Keratinocyte (primary cell): ENCODE measurements at regions not wholly inside any gene's neighbourhood (a gene's known extent, or its start where the extent isn't known, plus 50 kb on each side); places are given as distances from the start of the nearest gene placed in this dataset.

ENCODE experiments used
- DNase-seq: peaks from one replicate; pipeline ENCODE4 v3.0.0-alpha.2; 2011; ENCODE audit warnings: low read depth, missing footprints, low spot score
- FAIRE-seq: peaks from 2 replicates; lab custom pipeline; 2011; peaks lifted over from hg19 to GRCh38; lab: Jason Lieb, UNC
- H2AFZ ChIP-seq: 2 replicates; pipeline ENCODE4 v1.6.0; 2012; ENCODE audit warnings: low read length, control low read depth, inconsistent platforms; ENCODE audit not compliant: control insufficient read depth
- H3K27ac ChIP-seq: 2 replicates; pipeline ENCODE4 v1.5.1; 2011; ENCODE audit warnings: low read length; ENCODE audit not compliant: control insufficient read depth, insufficient read depth
- H3K27me3 ChIP-seq: 3 replicates; pipeline ENCODE4 v1.6.0; 2011; ENCODE audit warnings: low read length; ENCODE audit not compliant: control insufficient read depth, insufficient read depth; ENCODE audit errors: extremely low read depth
- H3K36me3 ChIP-seq, 2 experiments: 2 replicates in 1 of 2; 3 replicates in 1 of 2; pipeline ENCODE4 v1.5.1; 2011; ENCODE audit warnings: low read length in 2 of 2, mild to moderate bottlenecking in 1 of 2; ENCODE audit not compliant: control insufficient read depth in 2 of 2, insufficient read depth in 2 of 2; ENCODE audit errors: extremely low read depth in 1 of 2
- H3K4me1 ChIP-seq: 3 replicates; pipeline ENCODE4 v1.5.1; 2011; ENCODE audit warnings: low read length; ENCODE audit not compliant: control insufficient read depth, insufficient read depth; ENCODE audit errors: extremely low read depth
- H3K4me2 ChIP-seq: 3 replicates; pipeline ENCODE4 v1.6.0; 2011; ENCODE audit warnings: low read depth, low read length; ENCODE audit not compliant: control insufficient read depth, insufficient read depth; ENCODE audit errors: extremely low read depth
- H3K4me3 ChIP-seq, 3 experiments: fragments of 200-600 bp in 1 of 3; sonication (generic) in 1 of 3; 2 replicates in 2 of 3; 3 replicates in 1 of 3; pipeline ENCODE4 v1.5.1; 2011 to 2016; ENCODE audit warnings: low read length in 3 of 3, mild to moderate bottlenecking in 3 of 3, control low read depth in 2 of 3, inconsistent platforms in 1 of 3, low read depth in 1 of 3, mixed read lengths in 1 of 3, mixed run types in 1 of 3, moderate library complexity in 1 of 3; ENCODE audit not compliant: control insufficient read depth in 2 of 3, insufficient read depth in 2 of 3; ENCODE audit errors: extremely low read depth in 1 of 3
- H3K79me2 ChIP-seq: 2 replicates; pipeline ENCODE4 v1.6.0; 2012; ENCODE audit warnings: low read length; ENCODE audit not compliant: control insufficient read depth, insufficient read depth
- H3K9ac ChIP-seq: 3 replicates; pipeline ENCODE4 v1.6.0; 2011; ENCODE audit warnings: low read length; ENCODE audit not compliant: control insufficient read depth, insufficient read depth; ENCODE audit errors: extremely low read depth
- H3K9me1 ChIP-seq: 3 replicates; pipeline ENCODE4 v1.6.0; 2011; ENCODE audit warnings: low read length; ENCODE audit not compliant: control insufficient read depth, insufficient read depth; ENCODE audit errors: extremely low read depth
- H3K9me3 ChIP-seq: 2 replicates; pipeline ENCODE4 v1.5.1; 2012; ENCODE audit warnings: low read depth, low read length; ENCODE audit not compliant: control insufficient read depth
- H4K20me1 ChIP-seq: 3 replicates; pipeline ENCODE4 v1.6.0; 2011; ENCODE audit warnings: low read length; ENCODE audit not compliant: control insufficient read depth, insufficient read depth; ENCODE audit errors: extremely low read depth
- EZH2 ChIP-seq: IDR thresholded peaks from one replicate; pipeline ENCODE4 v1.6.1; 2012; ENCODE audit warnings: inconsistent platforms, mild to moderate bottlenecking, low read length, moderate library complexity
- dilution Hi-C: fragments of 300-500 bp; cut with MboI; formaldehyde crosslinking; loops from one replicate; pipeline ENCODE4 v1.7.0; 2020; ENCODE audit warnings: low sequenced_read_pairs; ENCODE audit not compliant: extremely low pct_ligation_motif_present
- TF ChIP-seq, protein P1 (sequence below), 3 experiments: IDR thresholded peaks in 1 of 3; conservative IDR thresholded peaks in 1 of 3; optimal IDR thresholded peaks in 1 of 3; 2 replicates in 2 of 3; 3 replicates in 1 of 3; pipeline versions ENCODE3 to v1.5.1; 2011; ENCODE audit warnings: low read length in 3 of 3, mild to moderate bottlenecking in 3 of 3, moderate library complexity in 2 of 3, control low read depth in 1 of 3, inconsistent platforms in 1 of 3; ENCODE audit not compliant: insufficient read depth in 2 of 3; ENCODE audit errors: extremely low read depth in 1 of 3

- no peak overlapping the region for H3K4me2 ChIP-seq
- no peak overlapping the region for H3K9ac ChIP-seq
- H3K9me3 ChIP-seq: no peaks in the 10 kb centered on the region
- H3K4me3 ChIP-seq: no peak overlapping the region
- no peak overlapping the region for H3K27ac ChIP-seq
- DNase-seq (no peak), FAIRE-seq (no peak)
- dilution Hi-C loops: no loop called here
- H4K20me1 ChIP-seq: no peaks in the 10 kb centered on the region
- H3K9me1 ChIP-seq: no peaks in the 10 kb centered on the region
- TF ChIP-seq, protein P1, sequence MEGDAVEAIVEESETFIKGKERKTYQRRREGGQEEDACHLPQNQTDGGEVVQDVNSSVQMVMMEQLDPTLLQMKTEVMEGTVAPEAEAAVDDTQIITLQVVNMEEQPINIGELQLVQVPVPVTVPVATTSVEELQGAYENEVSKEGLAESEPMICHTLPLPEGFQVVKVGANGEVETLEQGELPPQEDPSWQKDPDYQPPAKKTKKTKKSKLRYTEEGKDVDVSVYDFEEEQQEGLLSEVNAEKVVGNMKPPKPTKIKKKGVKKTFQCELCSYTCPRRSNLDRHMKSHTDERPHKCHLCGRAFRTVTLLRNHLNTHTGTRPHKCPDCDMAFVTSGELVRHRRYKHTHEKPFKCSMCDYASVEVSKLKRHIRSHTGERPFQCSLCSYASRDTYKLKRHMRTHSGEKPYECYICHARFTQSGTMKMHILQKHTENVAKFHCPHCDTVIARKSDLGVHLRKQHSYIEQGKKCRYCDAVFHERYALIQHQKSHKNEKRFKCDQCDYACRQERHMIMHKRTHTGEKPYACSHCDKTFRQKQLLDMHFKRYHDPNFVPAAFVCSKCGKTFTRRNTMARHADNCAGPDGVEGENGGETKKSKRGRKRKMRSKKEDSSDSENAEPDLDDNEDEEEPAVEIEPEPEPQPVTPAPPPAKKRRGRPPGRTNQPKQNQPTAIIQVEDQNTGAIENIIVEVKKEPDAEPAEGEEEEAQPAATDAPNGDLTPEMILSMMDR (optimal IDR thresholded peaks at IDR 0.05 in 1 of 3, IDR thresholded peaks at IDR 0.05 in 1 of 3, conservative IDR thresholded peaks at IDR 0.05 in 1 of 3; ENCODE audit: extremely low read depth in 1 of 3, insufficient read depth in 2 of 3, low read length in 3 of 3): no peak
- no peak for TF ChIP-seq EZH2
- H3K79me2 ChIP-seq: no peaks in the 10 kb centered on the region
- no peaks in the 10 kb centered on the region for H3K27me3 ChIP-seq
- no peak overlapping the region for H2AFZ ChIP-seq
- H3K4me1 ChIP-seq: no peaks in the 10 kb centered on the region
- no peaks in the 10 kb centered on the region for H3K36me3 ChIP-seq
Measured at GRCh38 chr7:46213154-46213537, 292.1 kb upstream of the IGFBP3 start.

- Histone ChIP-seq H3K9ac (no peak overlapping the region), H3K36me3 (no peaks in the 10 kb centered on the region), H3K27me3 (no peaks in the 10 kb centered on the region), H3K27ac (no peak overlapping the region), H3K4me3 (no peak overlapping the region), H3K79me2 (no peaks in the 10 kb centered on the region), H3K9me1 (no peaks in the 10 kb centered on the region), H2AFZ (no peak overlapping the region), H3K9me3 (no peaks in the 10 kb centered on the region), H3K4me2 (no peak overlapping the region), H4K20me1 (no peaks in the 10 kb centered on the region), H3K4me1 (no peaks in the 10 kb centered on the region)
- dilution Hi-C loops: no loop called here
- DNase-seq (no peak), FAIRE-seq (no peak)
- TF ChIP-seq, protein P1 (optimal IDR thresholded peaks at IDR 0.05 in 1 of 3, IDR thresholded peaks at IDR 0.05 in 1 of 3, conservative IDR thresholded peaks at IDR 0.05 in 1 of 3; ENCODE audit: extremely low read depth in 1 of 3, insufficient read depth in 2 of 3, low read length in 3 of 3): no peak
- TF ChIP-seq EZH2: no peak
Measured at GRCh38 chr7:46212425-46213153, 291.5 kb upstream of the IGFBP3 start.
